NB4 (cell line): ENCODE measurements at regions not wholly inside any gene's neighbourhood (a gene's known extent, or its start where the extent isn't known, plus 50 kb on each side); places are given as distances from the start of the nearest gene placed in this dataset.
"Not testable (repeated sequence)": the region's sequence is repeated elsewhere in the genome, so short reads cannot be mapped to it uniquely, and the experiment has no call there.

Source experiments
- DNase-seq: peaks from one replicate; pipeline ENCODE4 v3.0.0; 2010; ENCODE audit warnings: low read depth
- H3K4me3 ChIP-seq: one replicate; pipeline ENCODE4 v1.5.1; 2011; ENCODE audit warnings: mild to moderate bottlenecking, low read depth, low read length, moderate library complexity
- CTCF ChIP-seq: IDR thresholded peaks from one replicate; pipeline ENCODE4 v1.5.1; 2012; ENCODE audit warnings: low read depth, low read length
- MAX ChIP-seq: IDR thresholded peaks from 2 replicates; pipeline ENCODE4 v1.6.1; 2011; ENCODE audit warnings: low read depth, low read length
- MYC ChIP-seq: IDR thresholded peaks from 2 replicates; pipeline ENCODE4 v1.6.1; 2011; ENCODE audit warnings: low read depth, low read length
- POLR2A ChIP-seq: IDR thresholded peaks from 2 replicates; pipeline ENCODE4 v1.6.1; 2011; ENCODE audit warnings: mild to moderate bottlenecking; ENCODE audit not compliant: insufficient read length; ENCODE audit errors: extremely low read depth

DNA sequence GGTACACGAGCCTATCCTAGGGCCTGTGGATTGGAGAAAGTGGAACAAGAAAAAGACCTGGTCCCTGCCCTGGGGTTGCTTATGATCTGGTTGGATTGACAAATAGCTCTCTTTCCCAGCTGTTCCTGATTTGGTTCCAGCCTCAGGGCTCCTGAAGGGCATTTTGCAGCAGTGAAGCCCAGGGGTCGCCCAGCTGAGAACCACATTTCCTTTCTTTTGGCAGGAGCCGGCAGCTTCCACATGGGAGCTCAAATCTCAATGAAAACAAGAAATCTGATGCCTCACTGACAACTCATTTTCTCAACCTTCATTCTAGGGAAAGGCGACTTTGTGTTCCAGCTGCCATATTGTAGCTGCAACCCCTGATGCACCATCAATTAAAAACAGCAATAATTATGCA, 140.6 kb upstream of the CADM1 start:
- no peak for TF ChIP-seq MYC
- DNase-seq: no peak
- H3K4me3 ChIP-seq: no peak overlapping the region

DNA sequence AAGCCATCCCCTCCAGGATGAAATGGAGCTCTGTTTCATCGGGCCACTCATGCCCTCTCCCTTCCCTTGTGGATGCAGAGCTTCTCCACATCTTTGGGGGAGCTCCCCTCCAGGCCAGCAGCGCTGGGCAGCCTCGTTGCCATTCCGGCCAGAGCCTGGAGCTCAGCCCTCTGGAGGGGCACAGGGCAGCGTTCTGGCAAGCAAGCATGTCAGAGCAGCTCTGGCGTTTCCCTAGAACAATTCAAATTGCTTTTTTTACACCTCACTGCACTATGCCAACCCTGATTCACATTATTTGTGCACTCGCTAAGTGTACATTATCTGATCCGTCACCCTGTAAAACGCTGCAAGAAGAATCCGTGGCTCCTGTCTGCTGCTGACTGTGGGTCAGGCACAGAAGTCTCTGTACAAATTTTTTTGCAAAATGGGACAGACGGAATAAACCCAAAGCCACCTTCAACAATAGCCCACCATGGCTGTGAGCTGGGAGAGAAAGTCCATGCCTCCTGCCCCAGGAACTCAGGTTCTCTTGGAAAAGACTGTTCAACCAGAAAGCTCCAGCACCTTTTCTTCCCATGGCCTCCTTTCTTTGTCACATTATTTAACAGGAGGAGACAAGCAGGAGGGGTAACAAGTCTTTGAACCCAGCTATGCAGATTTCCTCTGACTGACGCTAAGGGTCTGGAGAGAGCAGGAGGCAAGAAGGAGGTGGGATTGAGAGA, 139.5 kb upstream of the CADM1 start:
- H3K4me3 ChIP-seq: no peak overlapping the region
- TF ChIP-seq MYC (no peak), MAX (no peak), POLR2A (no peak), CTCF (no peak)
- no peak for DNase-seq

GRCh38 chr11:115642660-115643059, 138.4 kb upstream of the CADM1 start:
- H3K4me3 ChIP-seq: no peak overlapping the region
- DNase-seq: no peak
- no peak for TF ChIP-seq POLR2A
- no peak for TF ChIP-seq MYC
- TF ChIP-seq CTCF: no peak
- no peak for TF ChIP-seq MAX

DNA sequence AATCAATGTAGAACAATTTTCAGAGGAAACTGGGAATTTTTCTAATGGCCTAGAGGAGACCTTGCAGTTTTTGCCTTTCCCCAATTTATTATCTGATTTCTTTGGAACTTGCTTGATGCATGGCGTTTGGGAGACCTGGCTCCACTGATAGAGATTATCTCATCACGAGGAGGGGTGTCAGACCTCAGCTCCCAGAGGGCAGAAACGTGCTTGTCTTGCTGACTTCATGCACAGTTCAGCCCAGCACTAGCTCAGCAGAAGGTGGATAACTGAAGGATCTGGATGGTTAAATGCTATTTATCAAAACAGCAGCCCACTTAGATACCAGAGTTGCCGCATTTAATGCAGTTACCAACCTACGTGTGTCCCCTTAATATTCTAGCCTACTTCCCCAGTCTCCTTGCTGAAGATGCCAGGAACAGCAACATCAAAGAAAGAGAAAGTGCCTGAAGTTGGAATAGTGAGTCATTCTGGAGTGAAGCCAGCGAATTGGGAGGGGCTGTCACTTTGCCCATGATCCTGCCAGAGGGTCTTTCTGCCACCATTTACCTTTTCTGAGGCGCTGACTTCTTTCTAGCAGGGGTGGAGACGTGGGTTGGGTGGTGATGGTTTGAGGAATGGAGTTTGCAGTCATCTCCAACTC, 133.5 kb upstream of the CADM1 start:
- TF ChIP-seq MAX: no peak
- no peak for TF ChIP-seq MYC
- no peak for TF ChIP-seq CTCF
- TF ChIP-seq POLR2A: no peak
- no peak overlapping the region for H3K4me3 ChIP-seq
- DNase-seq: no peak

DNA sequence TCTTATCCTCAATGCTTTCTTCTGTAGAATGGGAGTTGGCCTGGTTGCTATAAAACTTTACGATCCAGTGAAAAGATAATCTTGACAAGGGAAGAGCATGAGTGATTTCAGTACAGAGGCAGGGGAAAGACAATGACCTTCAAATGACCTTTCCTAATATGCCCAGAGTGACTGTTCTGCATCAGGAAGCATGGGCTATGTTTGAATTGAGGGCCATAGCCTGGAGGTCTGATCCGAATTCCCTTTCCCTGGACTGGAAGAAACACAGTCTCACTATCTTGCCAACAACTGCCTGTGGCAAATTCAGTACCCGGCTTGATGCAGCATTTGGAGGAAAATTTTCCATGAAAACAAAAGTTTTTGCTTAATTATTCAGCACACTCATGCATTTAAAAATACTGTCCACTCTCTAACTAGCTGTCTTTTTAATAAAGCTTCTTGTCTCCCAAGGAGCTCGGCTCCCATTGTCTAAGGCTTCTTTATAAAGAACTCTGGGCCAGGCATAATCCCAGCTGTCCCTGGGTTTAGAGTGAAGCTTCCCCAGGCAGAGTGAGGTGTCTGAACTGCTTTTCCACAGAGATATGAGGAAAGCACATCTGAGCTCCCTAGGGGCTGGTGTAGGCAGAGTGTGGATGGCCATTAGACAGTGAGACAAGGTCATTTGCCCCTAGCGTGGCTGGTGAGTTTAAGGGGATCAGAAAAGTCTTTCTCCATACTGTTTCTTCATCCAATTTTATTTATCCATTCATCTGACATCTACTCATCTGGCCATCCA, 132.7 kb upstream of the CADM1 start:
- TF ChIP-seq POLR2A (no peak), MAX (no peak), CTCF (no peak), MYC (no peak)
- no peak overlapping the region for H3K4me3 ChIP-seq
- DNase-seq: no peak

DNA sequence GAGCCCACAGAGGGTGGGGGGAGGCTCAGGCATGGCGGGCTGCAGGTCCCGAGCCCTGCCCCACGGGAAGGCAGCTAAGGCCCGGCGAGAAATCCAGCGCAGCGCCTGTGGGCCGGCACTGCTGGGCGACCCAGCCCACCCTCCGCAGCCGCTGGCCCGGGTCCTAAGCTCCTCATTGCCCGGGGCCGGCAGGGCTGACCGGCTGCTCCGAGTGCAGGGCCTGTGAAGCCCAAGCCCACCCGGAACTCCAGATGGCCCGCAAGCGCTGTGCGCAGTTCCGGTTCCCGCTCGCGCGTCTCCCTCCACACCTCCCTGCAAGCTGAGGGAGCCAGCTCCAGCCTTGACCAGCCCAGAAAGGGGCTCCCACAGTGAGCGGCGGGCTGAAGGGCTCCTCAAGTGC, 129.8 kb upstream of the CADM1 start:
- H3K4me3 ChIP-seq: not testable (repeated sequence)

More for the DNA sequence above, 129.8 kb upstream of the CADM1 start:
- not testable (repeated sequence) for DNase-seq
